H1 (cell line): ENCODE measurements at regions not wholly inside any gene's neighbourhood (a gene's known extent, or its start where the extent isn't known, plus 50 kb on each side); places are given as distances from the start of the nearest gene placed in this dataset.

Source experiments
- CTCF ChIA-PET: fragments of 300-600 bp; sonication (Branson Sonifier 250); formaldehyde crosslinking; loops from one replicate; lab custom pipeline; 2021; ENCODE audit not compliant: partially characterized antibody; lab: Charles Lee
- POLR2A ChIA-PET: fragments of 300-600 bp; sonication (Branson Sonifier 250); formaldehyde crosslinking; loops from one replicate; lab custom pipeline; 2021; ENCODE audit warnings: inconsistent platforms; ENCODE audit not compliant: partially characterized antibody; lab: Charles Lee
- DNase-seq, 2 experiments: peaks; one replicate each; pipeline versions ENCODE4 v3.0.0 to v3.0.0-alpha.2; 2010 to 2022; ENCODE audit warnings: low spot score in 2 of 2, low read depth in 1 of 2, mixed read lengths in 1 of 2
- FAIRE-seq: peaks from 2 replicates; lab custom pipeline; 2011; peaks lifted over from hg19 to GRCh38; lab: Jason Lieb, UNC
- H2AFZ ChIP-seq: 2 replicates; pipeline ENCODE4 v1.8.1; 2012; ENCODE audit warnings: low read length, inconsistent platforms
- H2AK5ac ChIP-seq: 2 replicates; pipeline ENCODE4 v1.6.1; 2013; ENCODE audit warnings: low read depth, low read length
- H2BK120ac ChIP-seq: replicated peaks from 2 replicates; pipeline ENCODE3; 2013; ENCODE audit warnings: low read depth, low read length, inconsistent platforms
- H2BK12ac ChIP-seq: 2 replicates; pipeline ENCODE4 v1.6.1; 2013; ENCODE audit warnings: low read depth, low read length
- H2BK15ac ChIP-seq: 2 replicates; pipeline ENCODE4 v1.6.1; 2013; ENCODE audit warnings: low read length
- H2BK20ac ChIP-seq: 2 replicates; pipeline ENCODE4 v1.6.1; 2013; ENCODE audit warnings: low read length
- H2BK5ac ChIP-seq: 2 replicates; pipeline ENCODE4 v1.6.1; 2013; ENCODE audit warnings: low read depth, low read length
- H3K14ac ChIP-seq: 2 replicates; pipeline ENCODE4 v1.6.1; 2013; ENCODE audit warnings: inconsistent platforms; ENCODE audit not compliant: insufficient read length
- H3K18ac ChIP-seq: 2 replicates; pipeline ENCODE4 v1.6.1; 2013; ENCODE audit warnings: low read length; ENCODE audit errors: extremely low read depth
- H3K23ac ChIP-seq: 2 replicates; pipeline ENCODE4 v1.6.1; 2013; ENCODE audit warnings: inconsistent platforms; ENCODE audit not compliant: insufficient read length
- H3K23me2 ChIP-seq: 2 replicates; pipeline ENCODE4 v1.6.1; 2013; ENCODE audit warnings: low read depth, low read length
- H3K27ac ChIP-seq: 2 replicates; pipeline ENCODE4 v1.6.1; 2011; ENCODE audit warnings: low read depth, low read length, inconsistent platforms
- H3K27me3 ChIP-seq, 4 experiments: replicated peaks in 1 of 4; 1 replicate in 1 of 4; 2 replicates in 3 of 4; pipeline versions ENCODE4 v1.6.1 to v1.8.1; 2011 to 2013; ENCODE audit warnings: low read length in 3 of 4, mild to moderate bottlenecking in 3 of 4, inconsistent platforms in 2 of 4, mixed read lengths in 2 of 4, moderate library complexity in 1 of 4; ENCODE audit not compliant: control insufficient read depth in 3 of 4, insufficient read depth in 3 of 4; ENCODE audit errors: extremely low read depth in 1 of 4
- H3K36me3 ChIP-seq, 4 experiments: 2 replicates each; pipeline versions ENCODE4 v1.6.1 to v1.8.1; 2011 to 2013; ENCODE audit warnings: mild to moderate bottlenecking in 4 of 4, low read length in 3 of 4, moderate library complexity in 2 of 4, control low read depth in 1 of 4, inconsistent platforms in 1 of 4; ENCODE audit not compliant: insufficient read depth in 4 of 4, control insufficient read depth in 2 of 4
- H3K4ac ChIP-seq: replicated peaks from 2 replicates; pipeline ENCODE3; 2013; ENCODE audit warnings: low read length, low read depth, mixed read lengths, inconsistent platforms; ENCODE audit not compliant: insufficient read length
- H3K4me1 ChIP-seq, 4 experiments: replicated peaks in 1 of 4; 1 replicate in 1 of 4; 2 replicates in 3 of 4; pipeline versions ENCODE4 v1.6.1 to v1.8.1; 2011 to 2013; ENCODE audit warnings: low read length in 3 of 4, inconsistent platforms in 2 of 4, mixed read lengths in 1 of 4; ENCODE audit not compliant: insufficient read depth in 4 of 4, control insufficient read depth in 3 of 4
- H3K4me2 ChIP-seq, 2 experiments: 2 replicates each; pipeline versions ENCODE4 v1.6.1 to v1.8.1; 2011 to 2013; ENCODE audit warnings: low read depth in 2 of 2, low read length in 2 of 2, control low read depth in 1 of 2, inconsistent platforms in 1 of 2, mild to moderate bottlenecking in 1 of 2; ENCODE audit not compliant: insufficient read depth in 1 of 2
- H3K4me3 ChIP-seq, 4 experiments: fragments of 200-600, 300-600 bp in 1 of 4; sonication (generic), shearing (Covaris generic), sonication (Bioruptor Twin) in 1 of 4; 2 replicates each; pipeline versions ENCODE4 v1.5.1 to v1.8.1; 2011 to 2016; ENCODE audit warnings: low read length in 4 of 4, low read depth in 3 of 4, control low read depth in 2 of 4, inconsistent platforms in 2 of 4, mild to moderate bottlenecking in 2 of 4, mixed read lengths in 1 of 4, moderate library complexity in 1 of 4; ENCODE audit not compliant: insufficient read depth in 2 of 4; ENCODE audit errors: extremely low read depth in 1 of 4
- H3K56ac ChIP-seq: replicated peaks from 2 replicates; pipeline ENCODE3; 2013; ENCODE audit warnings: low read depth, mild to moderate bottlenecking, mixed read lengths, low read length, inconsistent platforms; ENCODE audit not compliant: insufficient read length
- H3K79me1 ChIP-seq: 2 replicates; pipeline ENCODE4 v1.6.1; 2013; ENCODE audit warnings: low read depth, low read length, control low read depth
- H3K79me2 ChIP-seq, 2 experiments: 2 replicates each; pipeline versions ENCODE4 v1.6.1 to v1.8.1; 2012 to 2013; ENCODE audit warnings: low read length in 2 of 2, mild to moderate bottlenecking in 2 of 2, inconsistent platforms in 1 of 2; ENCODE audit not compliant: insufficient read depth in 2 of 2, control insufficient read depth in 1 of 2
- H3K9ac ChIP-seq, 4 experiments: replicated peaks in 1 of 4; 1 replicate in 1 of 4; 2 replicates in 3 of 4; pipeline versions ENCODE4 v1.6.1 to v1.8.1; 2011 to 2013; ENCODE audit warnings: low read depth in 3 of 4, low read length in 3 of 4, control low read depth in 2 of 4, mild to moderate bottlenecking in 2 of 4, moderate library complexity in 2 of 4, inconsistent platforms in 1 of 4; ENCODE audit errors: extremely low read depth in 1 of 4
- H3K9me3 ChIP-seq, 2 experiments: 2 replicates each; pipeline versions ENCODE4 v1.6.1 to v1.8.1; 2012 to 2013; ENCODE audit warnings: mild to moderate bottlenecking in 2 of 2, moderate library complexity in 2 of 2, control low read depth in 1 of 2, inconsistent platforms in 1 of 2, low read depth in 1 of 2, low read length in 1 of 2, mixed read lengths in 1 of 2; ENCODE audit not compliant: insufficient read depth in 2 of 2
- H4K20me1 ChIP-seq, 2 experiments: replicated peaks in 1 of 2; 2 replicates each; pipeline versions ENCODE3 to v1.8.1; 2011 to 2013; ENCODE audit warnings: inconsistent platforms in 2 of 2, low read length in 2 of 2, mild to moderate bottlenecking in 1 of 2; ENCODE audit not compliant: insufficient read depth in 2 of 2, control insufficient read depth in 1 of 2
- H4K5ac ChIP-seq: 2 replicates; pipeline ENCODE4 v1.6.1; 2013; ENCODE audit warnings: low read length, low read depth, mixed read lengths, inconsistent platforms; ENCODE audit not compliant: insufficient read length
- H4K8ac ChIP-seq: 2 replicates; pipeline ENCODE4 v1.8.0; 2013; ENCODE audit warnings: mild to moderate bottlenecking, moderate library complexity, low read length, inconsistent platforms; ENCODE audit not compliant: insufficient read depth; ENCODE audit errors: extremely low read depth
- H4K91ac ChIP-seq: replicated peaks from 2 replicates; pipeline ENCODE3; 2013; ENCODE audit warnings: low read length, mixed read lengths, inconsistent platforms; ENCODE audit not compliant: insufficient read length
- BACH1 ChIP-seq: IDR thresholded peaks from 2 replicates; pipeline ENCODE4 v1.6.1; 2012; ENCODE audit warnings: low read length, improper control_type of control experiment
- CHD1 ChIP-seq: IDR thresholded peaks from 2 replicates; pipeline ENCODE4 v1.6.1; 2012; ENCODE audit warnings: low read depth, low read length, improper control_type of control experiment
- EP300 ChIP-seq, 2 experiments: IDR thresholded peaks; 1 replicate in 1 of 2; 2 replicates in 1 of 2; pipeline ENCODE4 v1.6.1; 2011 to 2012; ENCODE audit warnings: low read depth in 2 of 2, low read length in 2 of 2, mild to moderate bottlenecking in 2 of 2, borderline replicate concordance in 1 of 2, inconsistent platforms in 1 of 2, moderate library complexity in 1 of 2
- FOSL1 ChIP-seq: IDR thresholded peaks from 2 replicates; pipeline ENCODE4 v1.6.1; 2011; ENCODE audit warnings: mild to moderate bottlenecking, low read depth, low read length, moderate library complexity; ENCODE audit not compliant: insufficient read depth
- GABPA ChIP-seq: IDR thresholded peaks from 2 replicates; pipeline ENCODE4 v1.6.1; 2011; ENCODE audit warnings: mild to moderate bottlenecking, low read length, moderate library complexity, borderline replicate concordance; ENCODE audit not compliant: insufficient read depth
- GTF2F1 ChIP-seq: IDR thresholded peaks from 2 replicates; pipeline ENCODE4 v1.6.1; 2012; ENCODE audit warnings: low read depth, low read length, improper control_type of control experiment, borderline replicate concordance
- HDAC2 ChIP-seq, 2 experiments: fragments of 300-600 bp in 1 of 2; sonication (generic) in 1 of 2; IDR thresholded peaks; 2 replicates each; pipeline ENCODE4 v1.6.1; 2011 to 2012; ENCODE audit warnings: low read depth in 2 of 2, low read length in 2 of 2, mild to moderate bottlenecking in 2 of 2, moderate library complexity in 2 of 2, borderline replicate concordance in 1 of 2, inconsistent platforms in 1 of 2
- HDAC6 ChIP-seq: IDR thresholded peaks from one replicate; pipeline ENCODE4 v1.7.1; 2012; ENCODE audit warnings: low read depth, mild to moderate bottlenecking, inconsistent platforms, low read length, moderate library complexity
- KDM4A ChIP-seq: IDR thresholded peaks from one replicate; pipeline ENCODE4 v1.7.1; 2012; ENCODE audit warnings: low read depth, mild to moderate bottlenecking, moderate library complexity, low read length, inconsistent platforms; ENCODE audit not compliant: severe bottlenecking
- KDM5A ChIP-seq: fragments of 200-600 bp; IDR thresholded peaks from 2 replicates; pipeline ENCODE4 v1.7.1; 2012; ENCODE audit warnings: mild to moderate bottlenecking, low read length, inconsistent platforms, mixed read lengths
- POLR2AphosphoS5 ChIP-seq: IDR thresholded peaks from 2 replicates; pipeline ENCODE4 v1.6.1; 2011; ENCODE audit warnings: low read depth, low read length
- SIRT6 ChIP-seq: IDR thresholded peaks from one replicate; pipeline ENCODE4 v1.7.1; 2012; ENCODE audit warnings: low read length, inconsistent platforms
- TBP ChIP-seq: IDR thresholded peaks from 2 replicates; pipeline ENCODE4 v1.6.1; 2011; ENCODE audit warnings: low read depth, low read length, improper control_type of control experiment
- TEAD4 ChIP-seq: IDR thresholded peaks from 2 replicates; pipeline ENCODE4 v1.6.1; 2012; ENCODE audit warnings: low read depth, low read length, inconsistent platforms, mixed read lengths
- WGBS, 2 experiments: shearing (Covaris generic) in 1 of 2; methylation state at CpG; one replicate each; pipeline versions ENCODE4 v1.1.6 to v1.1.7; 2013 to 2015; ENCODE audit warnings: low lambda C conversion rate in 2 of 2, mixed read lengths in 2 of 2, inconsistent platforms in 1 of 2, low coverage in 1 of 2, missing lambda C conversion rate in 1 of 2; ENCODE audit not compliant: insufficient replicate concordance in 2 of 2, insufficient coverage in 1 of 2, insufficient read length in 1 of 2; ENCODE audit errors: extremely low coverage in 1 of 2, missing lambda C conversion rate in 1 of 2; 5-methylcytosine and 5-hydroxymethylcytosine counted together
- TF ChIP-seq, protein P1 (sequence below): IDR thresholded peaks from 2 replicates; pipeline ENCODE4 v1.6.1; 2012; ENCODE audit warnings: inconsistent platforms

DNA sequence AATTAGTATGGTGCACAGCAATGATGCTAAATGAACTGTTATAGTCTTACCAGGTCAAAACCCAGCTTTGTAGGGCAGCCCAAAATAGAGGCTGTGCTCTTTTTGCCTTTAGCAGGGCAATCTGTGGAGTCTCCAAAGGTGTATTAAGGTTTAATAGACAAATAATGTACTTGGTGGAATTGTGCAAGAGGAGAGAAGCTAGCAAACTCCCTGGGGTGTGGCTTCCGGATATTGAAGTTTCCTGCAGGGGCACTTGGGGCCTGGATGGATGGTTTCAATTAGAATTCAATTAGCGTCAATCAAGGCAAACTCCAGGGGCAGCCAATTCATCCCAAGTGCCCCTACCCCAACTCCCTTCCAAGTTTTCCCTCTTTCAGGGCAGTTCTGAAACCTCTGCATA lies 285.8 kb downstream of the UTP18 start:
- 88% methylated on average over 2 of the region's 2 CpGs; no CpG with 5 or more reads in 1 of the 2 experiments for WGBS, 2 experiments
- H3K9me3 ChIP-seq = no peaks in the 10 kb centered on the region
- TF ChIP-seq GABPA (no peak), HDAC6 (no peak), POLR2AphosphoS5 (no peak), KDM4A (no peak), TBP (no peak), FOSL1 (no peak), KDM5A (no peak), GTF2F1 (no peak), EP300 (IDR thresholded peaks at IDR 0.05; ENCODE audit: borderline replicate concordance in 1 of 2, low read depth in 2 of 2, low read length in 2 of 2) (no peak), SIRT6 (no peak), CHD1 (no peak), BACH1 (no peak), TEAD4 (no peak), HDAC2 (IDR thresholded peaks at IDR 0.05; ENCODE audit: borderline replicate concordance in 1 of 2, low read depth in 2 of 2, low read length in 2 of 2) (no peak)
- TF ChIP-seq, protein P1, sequence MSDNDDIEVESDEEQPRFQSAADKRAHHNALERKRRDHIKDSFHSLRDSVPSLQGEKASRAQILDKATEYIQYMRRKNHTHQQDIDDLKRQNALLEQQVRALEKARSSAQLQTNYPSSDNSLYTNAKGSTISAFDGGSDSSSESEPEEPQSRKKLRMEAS = no peak

More for the DNA sequence above, 285.8 kb downstream of the UTP18 start:
- H3K36me3 ChIP-seq = no peaks in the 10 kb centered on the region
- H2BK5ac ChIP-seq = no peak overlapping the region
- H3K79me1 ChIP-seq = no peaks in the 10 kb centered on the region
- no peak overlapping the region for H3K4ac ChIP-seq
- DNase-seq (no peak), FAIRE-seq (no peak)
- H2BK120ac ChIP-seq = no peak overlapping the region
- no peaks in the 10 kb centered on the region for H4K20me1 ChIP-seq
- H2AK5ac ChIP-seq = no peak overlapping the region
- H3K14ac ChIP-seq = no peak overlapping the region
- H3K79me2 ChIP-seq = no peaks in the 10 kb centered on the region
- H2AFZ ChIP-seq = no peak overlapping the region
- no peak overlapping the region for H3K23ac ChIP-seq
- no peak overlapping the region for H3K27ac ChIP-seq
- no peak overlapping the region for H3K56ac ChIP-seq
- H3K4me2 ChIP-seq = no peak overlapping the region
- H4K5ac ChIP-seq = no peak overlapping the region
- no peak overlapping the region for H2BK20ac ChIP-seq
- H3K4me1 ChIP-seq = no peaks in the 10 kb centered on the region
- no peak overlapping the region for H3K18ac ChIP-seq
- H4K91ac ChIP-seq = no peak overlapping the region
- no peaks in the 10 kb centered on the region for H3K27me3 ChIP-seq
- ChIA-PET CTCF (interaction anchor here (2.8 to 4.9 kb wide), 2 partner anchors 9 to 39 kb away, joined by 9 to 44 read pairs; no protein-coding TSS in a partner anchor), POLR2A (no interaction called here)
- no peak overlapping the region for H2BK12ac ChIP-seq
- no peak overlapping the region for H4K8ac ChIP-seq
- H3K23me2 ChIP-seq = no peaks in the 10 kb centered on the region
- H2BK15ac ChIP-seq = no peak overlapping the region
- no peak overlapping the region for H3K9ac ChIP-seq
- H3K4me3 ChIP-seq = no peak overlapping the region
